Activated naive CD8-positive, alpha-beta T cell treated with anti-CD3 and anti-CD28 coated beads for 36 hours (primary cell): ENCODE measurements at regions not wholly inside any gene's neighbourhood (a gene's known extent, or its start where the extent isn't known, plus 50 kb on each side); places are given as distances from the start of the nearest gene placed in this dataset.
"Not testable (repeated sequence)": the region's sequence is repeated elsewhere in the genome, so short reads cannot be mapped to it uniquely, and the experiment has no call there.

Experiments used
- DNase-seq: peaks from one replicate; pipeline ENCODE4 v3.0.0; 2021
- H3K27ac Mint-ChIP-seq: one replicate; pipeline ENCODE4 v1.8.0; 2022; ENCODE audit warnings: mild to moderate bottlenecking, moderate library complexity, mixed read lengths
- H3K27me3 Mint-ChIP-seq: one replicate; pipeline ENCODE4 v1.8.0; 2022; ENCODE audit warnings: mild to moderate bottlenecking, mixed read lengths
- H3K36me3 Mint-ChIP-seq: one replicate; pipeline ENCODE4 v1.8.0; 2021; ENCODE audit warnings: mild to moderate bottlenecking, mixed read lengths
- H3K4me1 Mint-ChIP-seq: one replicate; pipeline ENCODE4 v1.8.0; 2021; ENCODE audit warnings: mixed read lengths
- H3K4me3 Mint-ChIP-seq: one replicate; pipeline ENCODE4 v1.8.0; 2022; ENCODE audit warnings: mild to moderate bottlenecking, moderate library complexity, mixed read lengths
- H3K9me3 Mint-ChIP-seq: one replicate; pipeline ENCODE4 v1.8.0; 2022; ENCODE audit warnings: mixed read lengths

DNA sequence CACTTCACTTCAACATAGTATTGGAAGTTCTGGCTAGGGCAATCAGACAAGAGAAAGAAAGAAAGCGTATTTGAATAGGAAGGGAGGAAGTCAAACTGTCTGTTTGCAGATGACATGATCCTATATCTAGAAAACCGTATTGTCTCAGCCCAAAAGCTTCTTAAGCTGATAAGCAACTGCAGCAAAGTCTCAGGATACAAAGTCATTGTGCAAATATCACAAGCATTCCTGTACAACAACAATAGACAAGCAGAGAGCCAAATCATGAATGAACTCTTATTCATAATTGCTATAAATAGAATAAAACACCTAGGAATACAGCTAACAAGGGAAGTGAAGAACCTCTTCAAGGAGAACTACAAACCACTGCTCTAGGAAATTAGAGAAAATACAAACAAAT is 473.9 kb upstream of the SOX9 start:
- not testable (repeated sequence) for H3K4me1 Mint-ChIP-seq, H3K4me3 Mint-ChIP-seq, H3K27ac Mint-ChIP-seq, H3K27me3 Mint-ChIP-seq, H3K36me3 Mint-ChIP-seq, DNase-seq
- H3K9me3 Mint-ChIP-seq = peaks cover 21% of the 10 kb centered on the region

DNA sequence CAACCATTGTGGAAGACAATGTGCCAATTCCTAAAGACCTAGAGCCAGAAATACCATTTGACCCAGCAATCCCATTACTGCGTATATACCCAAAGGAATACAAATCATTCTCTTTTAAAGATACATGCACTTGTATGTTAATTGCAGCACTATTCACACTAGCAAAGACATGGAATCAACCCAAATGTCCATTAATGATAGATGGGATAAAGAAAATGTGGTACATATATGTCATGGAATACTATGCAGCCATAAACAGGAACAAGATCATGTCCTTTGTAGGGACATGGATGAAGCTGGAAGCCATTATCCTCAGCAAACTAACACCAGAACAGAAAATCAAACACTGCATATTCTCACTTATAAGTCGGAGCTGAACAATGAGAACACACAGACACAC is 472.5 kb upstream of the SOX9 start:
- H3K4me1 Mint-ChIP-seq, H3K27ac Mint-ChIP-seq, H3K27me3 Mint-ChIP-seq, H3K4me3 Mint-ChIP-seq, DNase-seq, H3K36me3 Mint-ChIP-seq: not testable (repeated sequence)
- peaks cover 20% of the 10 kb centered on the region for H3K9me3 Mint-ChIP-seq

DNA sequence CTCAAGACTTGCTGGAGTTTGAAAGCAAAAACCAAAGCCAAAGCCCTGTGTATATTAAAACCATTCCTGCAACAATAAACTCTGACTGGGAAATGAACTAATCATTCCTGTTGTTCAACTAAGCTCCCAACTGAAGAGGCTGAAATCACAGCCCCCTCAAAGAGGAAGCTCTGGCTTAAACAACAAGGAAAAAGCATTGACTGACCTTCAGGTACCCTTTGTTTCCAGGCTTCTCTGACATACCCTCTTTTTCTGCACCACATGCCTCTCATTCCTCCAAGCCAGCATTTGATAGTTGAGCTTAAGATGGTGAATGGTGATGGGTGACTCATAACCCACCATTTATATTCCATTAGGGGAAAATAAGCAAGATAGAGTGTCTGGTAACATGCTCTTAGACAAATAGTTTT is 470.9 kb upstream of the SOX9 start:
- DNase-seq = no peak
- Mint-ChIP-seq H3K4me3 (no peak overlapping the region), H3K27me3 (no peaks in the 10 kb centered on the region), H3K4me1 (no peaks in the 10 kb centered on the region), H3K9me3 (peaks cover 13% of the 10 kb centered on the region), H3K27ac (no peak overlapping the region), H3K36me3 (no peaks in the 10 kb centered on the region)

DNA sequence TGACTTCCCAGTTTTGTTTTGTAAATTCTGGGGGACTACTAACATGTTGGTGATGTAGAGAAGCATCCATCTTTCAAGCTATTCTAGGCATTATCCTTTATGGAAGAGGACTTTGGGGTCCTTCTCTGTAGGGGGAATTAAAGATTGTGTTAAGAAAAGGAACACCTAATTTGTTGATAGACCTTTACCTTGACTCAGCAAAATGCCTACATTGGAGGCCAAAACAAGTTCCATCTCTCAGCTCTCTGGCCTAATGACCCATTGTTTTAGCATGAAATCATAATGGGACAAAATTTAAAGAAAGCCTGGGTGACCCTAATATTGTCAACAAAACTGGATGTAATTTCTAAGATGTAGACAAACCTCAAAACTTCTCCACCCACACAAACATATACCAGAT is 465.3 kb upstream of the SOX9 start:
- Mint-ChIP-seq H3K4me1 (no peaks in the 10 kb centered on the region), H3K36me3 (no peaks in the 10 kb centered on the region), H3K9me3 (peaks cover 16% of the 10 kb centered on the region), H3K4me3 (no peak overlapping the region), H3K27ac (no peak overlapping the region), H3K27me3 (no peaks in the 10 kb centered on the region)
- no peak for DNase-seq

DNA sequence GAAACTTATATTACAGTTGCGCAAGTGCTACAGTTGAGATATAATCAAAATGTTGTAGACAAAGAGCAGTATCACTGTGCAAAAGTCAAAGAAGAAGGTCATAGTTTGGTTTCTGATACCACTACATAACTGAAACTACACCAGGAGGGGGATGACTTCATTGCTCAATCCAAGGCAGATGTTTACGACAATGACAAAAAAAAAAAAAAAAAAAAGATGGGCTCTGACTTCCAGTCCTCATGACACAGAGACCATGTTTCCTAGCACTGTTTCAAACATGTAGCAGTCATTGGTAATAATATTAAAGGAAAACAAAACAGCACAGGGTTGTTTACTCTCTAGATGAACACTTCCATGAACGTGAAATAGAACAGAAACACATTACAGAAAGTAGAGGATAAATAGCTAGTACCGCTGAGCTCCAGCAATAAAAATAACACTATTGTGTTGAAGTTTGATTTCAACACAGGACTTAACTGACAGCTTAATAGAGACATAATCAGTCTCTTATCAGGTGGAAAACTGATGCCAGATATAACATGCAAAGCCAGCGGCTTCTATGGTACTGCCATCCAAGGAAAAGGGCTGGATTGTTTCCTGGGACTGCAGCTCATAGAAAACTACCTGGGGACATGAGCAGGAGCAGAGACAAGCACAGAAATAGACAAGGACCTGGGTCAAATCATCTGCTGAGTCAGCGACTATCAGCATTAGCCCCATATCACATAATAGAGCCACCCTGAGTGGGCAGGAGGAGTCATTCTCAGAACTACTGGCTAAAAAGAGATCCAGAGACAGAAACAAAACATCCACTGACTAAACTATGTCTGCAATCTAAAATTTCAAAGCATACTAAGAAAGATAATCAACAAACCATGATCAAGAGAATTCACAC is 463.6 kb upstream of the SOX9 start:
- no peak overlapping the region for H3K27ac Mint-ChIP-seq
- no peak for DNase-seq
- peaks cover 12% of the 10 kb centered on the region for H3K9me3 Mint-ChIP-seq
- no peaks in the 10 kb centered on the region for H3K36me3 Mint-ChIP-seq
- no peak overlapping the region for H3K4me3 Mint-ChIP-seq
- H3K4me1 Mint-ChIP-seq = no peaks in the 10 kb centered on the region
- H3K27me3 Mint-ChIP-seq = no peaks in the 10 kb centered on the region

DNA sequence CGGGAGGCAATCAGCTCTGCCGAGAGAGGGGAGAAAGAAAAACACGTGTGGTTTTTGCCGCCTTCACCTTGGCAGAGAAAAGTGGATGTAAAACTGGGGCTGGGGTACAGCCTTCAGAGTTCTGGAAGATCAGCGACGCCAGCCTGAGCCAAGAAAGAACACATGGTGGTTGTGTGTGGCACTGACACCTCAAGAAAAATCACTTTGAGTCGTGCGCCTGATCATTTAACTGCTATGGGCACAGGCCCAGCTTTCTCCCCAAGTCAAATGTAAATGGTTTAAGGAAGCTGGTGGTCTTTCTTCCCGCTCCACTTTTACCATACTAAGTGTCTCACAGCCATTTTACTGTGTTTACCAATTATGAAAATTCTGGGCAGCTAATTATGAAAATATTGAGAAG is 461.8 kb upstream of the SOX9 start:
- Mint-ChIP-seq H3K4me3 (no peak overlapping the region), H3K27me3 (no peaks in the 10 kb centered on the region), H3K4me1 (no peaks in the 10 kb centered on the region), H3K9me3 (peaks cover 12% of the 10 kb centered on the region), H3K27ac (no peak overlapping the region), H3K36me3 (no peaks in the 10 kb centered on the region)
- DNase-seq = no peak

DNA sequence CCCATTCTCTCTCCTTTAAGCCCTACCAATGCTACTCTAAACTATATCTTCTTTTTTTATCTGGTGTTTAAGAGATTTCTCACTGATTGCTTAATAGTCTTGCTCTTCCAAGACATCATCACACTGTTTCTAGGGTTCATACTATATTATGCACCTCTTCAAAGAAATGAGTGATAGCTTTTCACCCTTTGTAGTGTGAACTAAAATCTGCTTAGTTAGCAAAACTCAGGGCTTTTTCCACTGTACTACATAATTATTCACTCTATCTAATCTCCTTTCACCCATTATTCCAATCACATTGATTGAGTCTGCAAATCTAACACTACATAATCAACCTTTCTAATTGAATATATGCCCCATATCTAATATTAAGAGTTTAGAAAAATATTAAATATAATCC is 456.0 kb upstream of the SOX9 start:
- H3K9me3 Mint-ChIP-seq = peaks cover 3% of the 10 kb centered on the region
- no peaks in the 10 kb centered on the region for H3K27me3 Mint-ChIP-seq
- DNase-seq = no peak
- no peak overlapping the region for H3K27ac Mint-ChIP-seq
- H3K36me3 Mint-ChIP-seq = no peaks in the 10 kb centered on the region
- H3K4me3 Mint-ChIP-seq = no peak overlapping the region
- no peaks in the 10 kb centered on the region for H3K4me1 Mint-ChIP-seq

DNA sequence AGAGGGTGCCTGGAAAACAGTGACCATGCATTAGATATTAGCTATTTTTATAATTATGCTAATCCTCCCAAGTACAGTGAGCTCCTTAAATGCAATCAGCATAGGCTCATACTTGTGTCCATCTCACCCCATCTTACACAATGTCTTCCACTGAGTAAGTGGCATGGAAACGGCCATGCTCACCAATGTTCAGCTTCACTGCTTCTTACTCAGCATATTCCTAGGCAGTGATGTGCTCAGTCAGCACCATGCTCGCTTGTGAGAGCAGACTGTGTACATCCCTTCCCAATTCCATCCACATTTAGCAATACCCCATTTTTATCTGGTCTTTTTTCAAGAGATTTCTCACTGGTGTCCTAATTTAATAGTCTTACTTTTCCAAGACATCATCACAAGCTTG is 454.8 kb upstream of the SOX9 start:
- no peak overlapping the region for H3K27ac Mint-ChIP-seq
- no peaks in the 10 kb centered on the region for H3K27me3 Mint-ChIP-seq
- H3K9me3 Mint-ChIP-seq = peaks cover 4% of the 10 kb centered on the region
- no peak overlapping the region for H3K4me3 Mint-ChIP-seq
- H3K4me1 Mint-ChIP-seq = no peaks in the 10 kb centered on the region
- no peak for DNase-seq
- H3K36me3 Mint-ChIP-seq = no peaks in the 10 kb centered on the region

DNA sequence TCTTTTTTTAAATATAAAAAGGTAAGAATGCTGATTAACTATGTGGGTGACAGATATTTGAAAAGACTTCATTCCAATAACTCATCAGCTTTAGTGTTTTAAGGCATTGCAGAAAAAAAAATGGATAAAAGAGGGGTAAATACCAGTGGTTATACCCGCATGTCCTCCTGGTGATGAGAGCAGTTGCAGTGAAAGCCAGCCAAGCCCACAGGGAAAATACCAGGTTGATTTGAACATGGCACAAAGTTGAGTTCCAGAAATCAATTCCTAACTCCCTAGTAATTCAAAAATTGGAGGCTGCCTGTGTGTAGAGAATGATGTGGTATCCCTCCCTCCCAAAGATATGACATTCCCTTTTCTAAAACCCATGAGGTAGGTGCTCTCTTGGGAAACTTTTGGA is 453.2 kb upstream of the SOX9 start:
- Mint-ChIP-seq H3K9me3 (peaks cover 6% of the 10 kb centered on the region), H3K27ac (no peak overlapping the region), H3K27me3 (no peaks in the 10 kb centered on the region), H3K4me3 (no peak overlapping the region), H3K4me1 (no peaks in the 10 kb centered on the region), H3K36me3 (no peaks in the 10 kb centered on the region)
- DNase-seq = no peak

DNA sequence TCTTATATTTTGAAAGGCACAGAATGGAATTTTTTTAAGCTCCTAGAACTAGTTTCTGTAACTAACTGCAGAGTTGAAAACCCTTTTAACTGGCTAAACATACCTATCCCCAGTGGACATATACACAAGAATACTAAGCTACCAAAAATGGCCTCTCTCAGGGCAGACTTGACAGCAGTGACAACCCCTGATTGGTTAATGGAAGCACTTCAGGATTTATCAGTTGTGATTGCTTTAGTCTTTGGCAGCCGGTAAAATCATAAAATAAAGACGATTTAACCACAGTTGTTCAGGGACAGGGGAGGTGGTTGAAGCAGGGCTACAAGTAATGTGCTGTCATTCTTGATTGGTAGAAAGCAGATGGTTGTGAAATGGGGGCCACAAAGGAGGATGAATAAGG is 452.0 kb upstream of the SOX9 start:
- Mint-ChIP-seq H3K27ac (no peak overlapping the region), H3K9me3 (peaks cover 6% of the 10 kb centered on the region)

DNA sequence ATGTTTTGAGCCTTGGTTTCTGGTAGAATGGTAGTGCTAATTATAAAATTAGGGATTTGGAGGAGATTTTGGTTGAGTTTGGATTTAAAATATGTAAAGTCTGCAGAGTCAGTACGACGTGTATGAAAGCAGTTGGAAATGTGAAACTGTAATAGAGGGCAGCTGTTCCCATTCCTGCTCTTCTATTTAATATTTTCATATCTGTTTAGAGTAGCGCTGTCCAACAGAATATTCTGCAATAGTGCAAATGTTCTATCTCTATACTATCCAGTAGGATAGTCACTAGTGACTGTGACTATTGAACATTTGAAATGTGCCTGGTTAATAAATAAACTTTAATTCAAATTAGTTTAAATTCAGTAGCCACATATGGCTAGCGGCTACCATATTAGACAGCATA is 443.4 kb upstream of the SOX9 start:
- no peaks in the 10 kb centered on the region for H3K4me1 Mint-ChIP-seq
- H3K27me3 Mint-ChIP-seq = no peaks in the 10 kb centered on the region
- no peaks in the 10 kb centered on the region for H3K9me3 Mint-ChIP-seq
- no peak for DNase-seq
- no peak overlapping the region for H3K4me3 Mint-ChIP-seq
- H3K36me3 Mint-ChIP-seq = no peaks in the 10 kb centered on the region
- H3K27ac Mint-ChIP-seq = no peak overlapping the region

More for the DNA sequence above, 452.0 kb upstream of the SOX9 start:
- no peak overlapping the region for H3K4me3 Mint-ChIP-seq
- no peaks in the 10 kb centered on the region for H3K27me3 Mint-ChIP-seq
- H3K36me3 Mint-ChIP-seq = no peaks in the 10 kb centered on the region
- no peak for DNase-seq
- no peaks in the 10 kb centered on the region for H3K4me1 Mint-ChIP-seq

DNA sequence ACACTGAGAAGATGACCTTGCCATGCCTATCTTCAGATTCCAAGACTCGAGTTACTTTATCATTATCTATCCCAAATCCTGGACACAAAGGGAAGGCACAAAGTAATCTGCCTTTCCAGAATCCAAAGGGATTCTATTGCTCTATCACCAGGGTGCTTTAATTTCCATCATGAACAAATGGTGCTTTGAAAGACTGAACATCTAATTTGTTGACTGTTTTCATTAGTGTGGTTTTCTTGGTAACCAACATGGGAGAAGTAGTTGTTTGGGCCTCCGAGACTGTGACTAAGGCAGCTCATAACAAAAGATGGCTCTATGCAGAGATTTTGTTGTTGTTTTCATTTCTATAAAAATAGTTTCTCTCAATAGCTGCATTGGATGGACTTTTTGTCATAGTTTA is 441.0 kb upstream of the SOX9 start:
- DNase-seq = no peak
- Mint-ChIP-seq H3K36me3 (no peaks in the 10 kb centered on the region), H3K4me1 (no peaks in the 10 kb centered on the region), H3K27ac (no peak overlapping the region), H3K9me3 (no peaks in the 10 kb centered on the region), H3K27me3 (no peaks in the 10 kb centered on the region), H3K4me3 (no peak overlapping the region)

DNA sequence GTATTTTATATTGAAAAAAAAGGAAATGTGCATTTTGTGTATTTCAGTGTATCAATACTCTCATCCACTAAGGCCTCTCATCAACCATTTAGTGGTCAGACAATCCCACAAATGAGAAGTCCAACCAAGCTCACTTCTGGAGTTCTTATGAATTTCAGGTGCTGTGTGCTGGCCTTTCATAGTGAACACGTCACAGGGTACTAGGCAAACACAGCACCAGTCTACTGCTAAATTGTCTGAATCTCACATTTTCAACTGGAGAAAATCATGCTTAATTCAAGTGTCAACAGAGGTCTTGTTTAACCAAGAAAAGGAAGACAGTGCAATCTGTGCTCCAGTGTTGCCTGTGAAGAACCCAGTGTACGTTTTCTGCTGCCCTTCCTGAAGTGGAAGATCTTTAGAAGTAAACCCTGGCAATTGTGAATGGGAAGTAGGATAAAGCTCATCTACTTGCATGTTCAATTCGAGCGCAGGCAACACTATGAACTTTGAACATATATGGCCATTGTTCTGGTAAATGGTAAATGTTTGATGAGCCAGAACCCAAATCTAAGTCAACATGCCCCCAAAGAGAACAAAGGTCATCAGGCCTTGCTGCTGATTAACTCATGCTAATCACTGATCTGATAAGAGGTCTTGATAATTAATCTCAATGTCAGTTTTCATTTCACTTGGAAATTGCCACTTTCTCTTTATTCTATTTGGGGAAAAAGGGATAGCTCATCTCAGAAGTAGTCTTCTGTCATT is 439.2 kb upstream of the SOX9 start:
- Mint-ChIP-seq H3K4me3 (no peak overlapping the region), H3K27me3 (no peaks in the 10 kb centered on the region), H3K36me3 (no peaks in the 10 kb centered on the region), H3K9me3 (no peaks in the 10 kb centered on the region), H3K4me1 (no peaks in the 10 kb centered on the region), H3K27ac (no peak overlapping the region)
- no peak for DNase-seq

DNA sequence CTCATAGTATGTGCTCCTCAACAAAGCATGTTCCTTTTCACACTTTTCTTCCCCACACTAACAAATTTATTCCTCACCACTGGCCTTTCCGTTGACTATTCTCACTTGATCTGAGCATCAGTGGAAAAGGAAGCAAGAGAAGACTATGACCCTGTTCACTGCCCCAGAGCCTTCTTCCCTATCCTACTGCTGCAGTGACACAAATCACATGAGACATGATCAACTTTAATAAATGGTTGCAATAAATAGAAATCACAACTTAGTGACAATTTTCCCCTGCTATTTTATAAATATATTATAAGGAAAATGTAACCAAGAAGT is 438.7 kb upstream of the SOX9 start:
- Mint-ChIP-seq H3K9me3 (no peaks in the 10 kb centered on the region), H3K27ac (no peak overlapping the region), H3K4me3 (no peak overlapping the region), H3K27me3 (no peaks in the 10 kb centered on the region), H3K4me1 (no peaks in the 10 kb centered on the region), H3K36me3 (no peaks in the 10 kb centered on the region)
- no peak for DNase-seq

DNA sequence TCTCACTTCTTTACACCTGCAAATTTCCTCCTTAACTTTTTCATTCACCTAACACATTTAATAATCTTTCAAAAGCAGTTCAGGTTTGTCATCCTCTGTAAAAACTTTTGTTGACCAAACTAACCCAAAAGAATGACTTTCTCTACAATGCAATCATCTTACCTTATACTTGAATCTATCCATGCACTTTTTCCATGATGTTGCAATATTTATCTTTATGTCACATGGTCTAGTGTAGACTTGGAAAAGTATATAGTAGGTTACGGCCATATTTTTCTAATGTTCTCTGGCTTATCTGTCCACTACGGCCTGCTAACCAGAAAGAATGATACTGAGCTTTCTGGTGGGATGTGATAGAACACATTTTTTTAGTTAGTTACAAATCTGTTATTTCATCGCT is 431.0 kb upstream of the SOX9 start:
- H3K4me3 Mint-ChIP-seq = no peak overlapping the region
- H3K27me3 Mint-ChIP-seq = no peaks in the 10 kb centered on the region
- H3K9me3 Mint-ChIP-seq = peaks cover 4% of the 10 kb centered on the region
- no peak overlapping the region for H3K27ac Mint-ChIP-seq
- no peaks in the 10 kb centered on the region for H3K36me3 Mint-ChIP-seq
- DNase-seq = no peak
- no peaks in the 10 kb centered on the region for H3K4me1 Mint-ChIP-seq

DNA sequence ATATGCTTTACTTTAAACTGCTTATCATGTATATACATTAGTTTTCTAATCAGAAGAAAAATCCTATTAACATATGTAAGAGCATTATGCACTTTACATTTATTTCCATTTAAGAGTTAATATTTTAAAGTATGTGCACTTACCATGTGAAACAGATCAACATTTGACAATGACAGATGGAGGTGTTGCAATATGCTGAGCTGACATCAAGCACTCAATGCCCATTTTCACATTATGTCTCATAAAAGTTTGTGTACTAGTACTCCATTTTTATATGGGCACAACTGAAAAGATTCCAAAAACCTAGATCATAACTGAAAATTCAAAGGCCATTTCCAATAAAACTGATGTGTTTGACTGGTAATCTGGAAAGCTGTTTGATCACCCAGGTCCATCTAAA is 420.9 kb upstream of the SOX9 start:
- no peak overlapping the region for H3K27ac Mint-ChIP-seq
- no peak overlapping the region for H3K4me3 Mint-ChIP-seq
- DNase-seq = no peak
- H3K4me1 Mint-ChIP-seq = no peaks in the 10 kb centered on the region
- H3K36me3 Mint-ChIP-seq = no peaks in the 10 kb centered on the region
- H3K27me3 Mint-ChIP-seq = no peaks in the 10 kb centered on the region
- peaks cover 13% of the 10 kb centered on the region for H3K9me3 Mint-ChIP-seq
